ENCODE measurements at regions not wholly inside any gene's neighbourhood (a gene's known extent, or its start where the extent isn't known, plus 50 kb on each side); places are given as distances from the start of the nearest gene placed in this dataset.
"Not testable (repeated sequence)": the region's sequence is repeated elsewhere in the genome, so short reads cannot be mapped to it uniquely, and the experiment has no call there.

- no peak for DNase-seq (ENCODE audit: low spot score)
Measured at GRCh38 chr6:11427091-11427722, 110.3 kb upstream of the TMEM170B start.

GRCh38 chr6:11426571-11426970, 111.0 kb upstream of the TMEM170B start:
- no peak for DNase-seq (ENCODE audit: low spot score)

GRCh38 chr6:11425876-11426275, 111.7 kb upstream of the TMEM170B start:
- DNase-seq (ENCODE audit: low spot score): no peak

GRCh38 chr6:11425431-11425871, 112.1 kb upstream of the TMEM170B start:
- no peak for DNase-seq (ENCODE audit: low spot score)

GRCh38 chr6:11424395-11425034, 113.0 kb upstream of the TMEM170B start:
- DNase-seq (ENCODE audit: low spot score): no peak

- no peak for DNase-seq (ENCODE audit: low spot score)
Measured at GRCh38 chr6:11423667-11424066, 113.9 kb upstream of the TMEM170B start.

- DNase-seq (ENCODE audit: low spot score): no peak
Measured at GRCh38 chr6:11423072-11423471, 114.5 kb upstream of the TMEM170B start.

GRCh38 chr6:11419763-11420453, 117.6 kb upstream of the TMEM170B start:
- no peak for DNase-seq (ENCODE audit: low spot score)

- no peak for DNase-seq (ENCODE audit: low spot score)
Measured at GRCh38 chr6:11418290-11418905, 119.2 kb upstream of the TMEM170B start.

GRCh38 chr6:11416936-11417576, 120.5 kb upstream of the TMEM170B start:
- no peak for DNase-seq (ENCODE audit: low spot score)

- not testable (repeated sequence) for DNase-seq (ENCODE audit: low spot score)
Measured at GRCh38 chr6:11416099-11416935, 121.2 kb upstream of the TMEM170B start.

- DNase-seq (ENCODE audit: low spot score): no peak
Measured at GRCh38 chr6:11415557-11415956, 122.0 kb upstream of the TMEM170B start.

GRCh38 chr6:11414176-11414963, 123.2 kb upstream of the TMEM170B start:
- DNase-seq (ENCODE audit: low spot score): no peak

GRCh38 chr6:11413728-11414127, 123.8 kb upstream of the TMEM170B start:
- DNase-seq (ENCODE audit: low spot score): no peak

GRCh38 chr6:11413117-11413687, 124.3 kb upstream of the TMEM170B start:
- no peak for DNase-seq (ENCODE audit: low spot score)

GRCh38 chr6:11412616-11413015, 124.9 kb upstream of the TMEM170B start:
- no peak for DNase-seq (ENCODE audit: low spot score)

- DNase-seq (ENCODE audit: low spot score): no peak
Measured at GRCh38 chr6:11412011-11412424, 125.5 kb upstream of the TMEM170B start.

- DNase-seq (ENCODE audit: low spot score): no peak
Measured at GRCh38 chr6:11411593-11411992, 126.0 kb upstream of the TMEM170B start.

- no peak for DNase-seq (ENCODE audit: low spot score)
Measured at GRCh38 chr6:11410539-11411307, 126.8 kb upstream of the TMEM170B start.

Data from umbilical cord (tissue), 1 donor.